K562 (cell line): ENCODE measurements at regions not wholly inside any gene's neighbourhood (a gene's known extent, or its start where the extent isn't known, plus 50 kb on each side); places are given as distances from the start of the nearest gene placed in this dataset.

ENCODE experiments used
- ATAC-seq: fragments of 200-7000 bp; cut with Tn5 transposase; 3 replicates; pipeline ENCODE4 v1.9.1; 2020; ENCODE audit warnings: moderate library complexity
- BruUV-seq: library from RNA; stranded (reverse); fragments of 400-500 nt; replicated peaks from 2 replicates; lab custom pipeline; 2021; lab: Mats Ljungman, UMichigan
- CTCF ChIA-PET: fragments of 300-600 bp; formaldehyde crosslinking; extraction: SDS; loops from one replicate; lab custom pipeline; 2021; ENCODE audit warnings: low intra/inter-chr PET ratio; lab: Yijun Ruan, JAX
- POLR2A ChIA-PET: fragments of 300-600, 350-650 bp; sonication (Branson Sonifier 250); formaldehyde crosslinking; extraction: SDS; loops from one replicate; lab custom pipeline; 2021; ENCODE audit warnings: antibody characterized with exemption, inconsistent platforms; lab: Yijun Ruan, JAX
- DNase-seq, 4 experiments: peaks; one replicate each; pipeline versions ENCODE4 v3.0.0 to v3.0.0-alpha.2; 2011 to 2018; ENCODE audit warnings: low spot score in 3 of 4, mixed read lengths in 3 of 4; ENCODE audit errors: extremely low read depth in 1 of 4
- FAIRE-seq: peaks from 2 replicates; lab custom pipeline; 2011; peaks lifted over from hg19 to GRCh38; lab: Jason Lieb, UNC
- H2AFZ ChIP-seq: 2 replicates; pipeline ENCODE4 v1.6.0; 2011; ENCODE audit warnings: low read depth, low read length, control low read depth, inconsistent platforms
- H3K27ac ChIP-seq: fragments of 200-600 bp; 3 replicates; pipeline ENCODE4 v1.8.0; 2011; ENCODE audit warnings: low read depth, mild to moderate bottlenecking, control low read depth, inconsistent platforms, low read length, moderate library complexity, mixed read lengths; ENCODE audit errors: extremely low read depth
- H3K27me3 ChIP-seq, 2 experiments: fragments of 300-600 bp in 1 of 2; 2 replicates in 1 of 2; 3 replicates in 1 of 2; pipeline versions ENCODE4 v1.6.0 to v1.8.0; 2011; ENCODE audit warnings: inconsistent platforms in 2 of 2, low read length in 2 of 2, mild to moderate bottlenecking in 1 of 2, mixed read lengths in 1 of 2, moderate library complexity in 1 of 2; ENCODE audit not compliant: control insufficient read depth in 2 of 2, insufficient read depth in 2 of 2
- H3K36me3 ChIP-seq: fragments of 300-600 bp; 3 replicates; pipeline ENCODE4 v1.8.0; 2011; ENCODE audit warnings: mild to moderate bottlenecking, low read length, inconsistent platforms; ENCODE audit not compliant: control insufficient read depth, insufficient read depth
- H3K4me1 ChIP-seq, 2 experiments: fragments of 200-600 bp in 1 of 2; replicated peaks in 1 of 2; 2 replicates in 1 of 2; 3 replicates in 1 of 2; pipeline versions ENCODE4 v1.5.1 to v1.8.0; 2011; ENCODE audit warnings: inconsistent platforms in 2 of 2, low read length in 2 of 2, mild to moderate bottlenecking in 1 of 2, mixed read lengths in 1 of 2, moderate library complexity in 1 of 2; ENCODE audit not compliant: control insufficient read depth in 2 of 2, insufficient read depth in 2 of 2
- H3K4me2 ChIP-seq: 2 replicates; pipeline ENCODE4 v1.6.1; 2011; ENCODE audit warnings: low read length, control low read depth, inconsistent platforms, mixed read lengths; ENCODE audit not compliant: insufficient read depth
- H3K4me3 ChIP-seq: fragments of 200-600 bp; sonication (generic), shearing (Covaris generic); 2 replicates; pipeline ENCODE4 v1.5.1; 2016; ENCODE audit warnings: control low read depth, inconsistent platforms
- H3K79me2 ChIP-seq: fragments of 200-600 bp; 3 replicates; pipeline ENCODE4 v1.8.0; 2011; ENCODE audit warnings: low read length, inconsistent platforms; ENCODE audit not compliant: control insufficient read depth, insufficient read depth
- H3K9ac ChIP-seq, 2 experiments: 2 replicates each; pipeline versions ENCODE4 v1.6.0 to v1.6.1; 2011; ENCODE audit warnings: low read depth in 2 of 2, low read length in 2 of 2, control low read depth in 1 of 2, inconsistent platforms in 1 of 2, mild to moderate bottlenecking in 1 of 2, mixed read lengths in 1 of 2; ENCODE audit not compliant: insufficient read depth in 1 of 2
- H3K9me1 ChIP-seq: one replicate; pipeline ENCODE4 v1.6.0; 2011; ENCODE audit warnings: inconsistent platforms, mild to moderate bottlenecking, low read length, moderate library complexity; ENCODE audit not compliant: control insufficient read depth, insufficient read depth
- H3K9me3 ChIP-seq: replicated peaks from 2 replicates; pipeline ENCODE4 v1.5.1; 2011; ENCODE audit warnings: low read depth, low read length, inconsistent platforms; ENCODE audit not compliant: control insufficient read depth, insufficient read depth
- H4K20me1 ChIP-seq: replicated peaks from 2 replicates; pipeline ENCODE4 v1.6.1; 2011; ENCODE audit warnings: low read length, inconsistent platforms, mixed read lengths; ENCODE audit not compliant: control insufficient read depth, insufficient read depth
- ELF2 ChIP-seq: fragments of 250-450 bp; sonication (Bioruptor Pico); IDR thresholded peaks from 2 replicates; pipeline ENCODE4 v1.5.0; 2021; ENCODE audit warnings: mild to moderate bottlenecking
- MCM7 ChIP-seq, 2 experiments: fragments of 450-650 bp; IDR thresholded peaks; 2 replicates each; pipeline ENCODE4 v1.6.1; 2016 to 2018
- SMAD1 ChIP-seq: fragments of 150-350 bp; IDR thresholded peaks from 2 replicates; pipeline ENCODE4 v1.6.1; 2014; ENCODE audit warnings: low read length, low read depth; ENCODE audit not compliant: partially characterized antibody
- TCF7L2 ChIP-seq: fragments of 150-350 bp; IDR thresholded peaks from 2 replicates; pipeline ENCODE4 v1.6.1; 2016; ENCODE audit warnings: low read depth, mild to moderate bottlenecking, low read length, moderate library complexity
- ZNF324 ChIP-seq: fragments of 250-450 bp; sonication (Bioruptor Pico); IDR thresholded peaks from 2 replicates; pipeline ENCODE4 v1.4.0; 2020; ENCODE audit warnings: mild to moderate bottlenecking
- ZNF764 ChIP-seq: fragments of 250-450 bp; sonication (Bioruptor Pico); IDR thresholded peaks from 2 replicates; pipeline ENCODE4 v1.4.0; 2020; ENCODE audit warnings: low read depth, mild to moderate bottlenecking, moderate library complexity
- WGBS: fragments of 100-300 bp; shearing (Covaris generic); methylation state at CpG from one replicate; pipeline ENCODE4 v1.1.6; 2016; ENCODE audit warnings: low coverage, mixed read lengths; ENCODE audit not compliant: insufficient coverage; ENCODE audit errors: missing lambda C conversion rate; 5-methylcytosine and 5-hydroxymethylcytosine counted together
- in situ Hi-C: fragments of 300-500 bp; cut with MboI; formaldehyde crosslinking; loops from 4 replicates; pipeline ENCODE4 v1.15.0; 2018; ENCODE audit warnings: inconsistent platforms, mixed read lengths
- intact Hi-C: fragments of 100-400 bp; cut with micrococcal nuclease; formaldehyde crosslinking; loops from 2 replicates; pipeline ENCODE4 v1.14.2; 2022
- TF ChIP-seq, protein P1 (sequence below): sonication (generic); formaldehyde crosslinking; IDR thresholded peaks from 2 replicates; pipeline ENCODE4 v1.8.0; 2022; ENCODE audit warnings: missing genetic modification reagents, mild to moderate bottlenecking, borderline replicate concordance
- TF ChIP-seq, protein P2 (sequence below): fragments of 450-650 bp; IDR thresholded peaks from 2 replicates; pipeline ENCODE4 v1.6.1; 2016; ENCODE audit warnings: antibody characterized with exemption

DNA sequence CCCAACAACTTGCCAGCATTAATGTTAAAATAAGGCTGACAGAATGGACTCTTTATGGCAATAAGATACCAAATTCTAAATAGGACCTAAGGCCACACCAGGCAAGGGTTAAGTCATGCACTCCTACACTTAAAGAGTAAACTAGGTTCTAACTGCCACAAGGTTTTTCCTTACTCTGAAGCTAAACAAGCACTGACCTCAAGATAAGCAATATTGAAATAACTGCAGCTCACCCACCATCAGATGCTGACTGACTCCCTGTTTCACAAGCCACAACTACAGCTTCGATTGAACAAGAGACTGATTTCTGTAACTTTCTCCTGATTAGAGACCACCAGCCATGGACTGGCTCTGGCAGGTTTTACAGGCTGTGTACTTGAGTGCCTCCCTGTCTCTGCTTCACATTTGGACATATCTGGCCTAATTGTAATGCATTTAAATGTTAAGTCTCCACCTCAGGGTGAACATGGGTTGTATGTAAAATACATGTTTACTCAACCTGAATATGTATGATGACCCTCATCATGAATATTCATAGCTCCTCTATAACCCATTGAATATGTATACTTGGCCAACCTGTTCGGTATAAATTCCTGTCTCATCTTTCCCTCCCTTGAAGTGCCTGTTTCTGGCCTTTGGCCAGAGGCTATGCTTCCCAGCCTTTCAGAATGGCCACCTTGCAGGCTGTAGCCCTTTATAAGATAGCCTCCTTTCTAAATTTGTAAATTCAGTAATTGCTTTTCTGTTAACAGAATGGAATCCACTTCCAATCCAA, 70.5 kb upstream of the DAAM1 start (continued):
- TF ChIP-seq, protein P1, sequence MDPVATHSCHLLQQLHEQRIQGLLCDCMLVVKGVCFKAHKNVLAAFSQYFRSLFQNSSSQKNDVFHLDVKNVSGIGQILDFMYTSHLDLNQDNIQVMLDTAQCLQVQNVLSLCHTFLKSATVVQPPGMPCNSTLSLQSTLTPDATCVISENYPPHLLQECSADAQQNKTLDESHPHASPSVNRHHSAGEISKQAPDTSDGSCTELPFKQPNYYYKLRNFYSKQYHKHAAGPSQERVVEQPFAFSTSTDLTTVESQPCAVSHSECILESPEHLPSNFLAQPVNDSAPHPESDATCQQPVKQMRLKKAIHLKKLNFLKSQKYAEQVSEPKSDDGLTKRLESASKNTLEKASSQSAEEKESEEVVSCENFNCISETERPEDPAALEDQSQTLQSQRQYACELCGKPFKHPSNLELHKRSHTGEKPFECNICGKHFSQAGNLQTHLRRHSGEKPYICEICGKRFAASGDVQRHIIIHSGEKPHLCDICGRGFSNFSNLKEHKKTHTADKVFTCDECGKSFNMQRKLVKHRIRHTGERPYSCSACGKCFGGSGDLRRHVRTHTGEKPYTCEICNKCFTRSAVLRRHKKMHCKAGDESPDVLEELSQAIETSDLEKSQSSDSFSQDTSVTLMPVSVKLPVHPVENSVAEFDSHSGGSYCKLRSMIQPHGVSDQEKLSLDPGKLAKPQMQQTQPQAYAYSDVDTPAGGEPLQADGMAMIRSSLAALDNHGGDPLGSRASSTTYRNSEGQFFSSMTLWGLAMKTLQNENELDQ (CRISPR knock-in tag): no peak
- TF ChIP-seq ELF2: no peak
- TF ChIP-seq, protein P2, sequence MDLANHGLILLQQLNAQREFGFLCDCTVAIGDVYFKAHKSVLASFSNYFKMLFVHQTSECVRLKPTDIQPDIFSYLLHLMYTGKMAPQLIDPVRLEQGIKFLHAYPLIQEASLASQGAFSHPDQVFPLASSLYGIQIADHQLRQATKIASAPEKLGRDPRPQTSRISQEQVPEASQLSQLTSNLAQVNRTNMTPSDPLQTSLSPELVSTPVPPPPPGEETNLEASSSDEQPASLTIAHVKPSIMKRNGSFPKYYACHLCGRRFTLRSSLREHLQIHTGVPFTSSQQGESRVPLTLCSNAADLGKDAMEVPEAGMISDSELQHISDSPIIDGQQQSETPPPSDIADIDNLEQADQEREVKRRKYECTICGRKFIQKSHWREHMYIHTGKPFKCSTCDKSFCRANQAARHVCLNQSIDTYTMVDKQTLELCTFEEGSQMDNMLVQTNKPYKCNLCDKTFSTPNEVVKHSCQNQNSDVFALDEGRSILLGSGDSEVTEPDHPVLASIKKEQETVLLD: no peak

DNA sequence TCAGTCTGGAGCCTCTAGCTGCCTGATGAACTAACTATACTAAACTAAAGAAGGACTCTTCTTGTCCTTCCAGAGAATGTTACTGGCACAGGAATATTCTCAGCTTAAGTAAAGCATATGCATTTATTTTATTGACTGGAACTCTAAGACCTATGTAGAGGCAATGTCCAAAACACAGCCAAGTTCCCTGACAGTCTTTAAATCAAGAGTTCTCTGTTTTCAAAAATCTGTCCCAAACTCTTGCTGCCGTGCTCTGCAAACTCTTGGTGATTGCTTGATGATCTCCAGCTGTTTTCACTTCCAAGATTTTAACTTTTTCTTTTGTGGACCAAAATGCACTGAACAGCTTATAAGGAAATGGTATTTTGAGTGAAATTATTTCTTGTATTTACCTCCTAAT, 67.5 kb upstream of the DAAM1 start:
- no peaks in the 10 kb centered on the region for H3K4me1 ChIP-seq
- in situ Hi-C loops: loop anchor here (10.0 kb wide), 1 partner anchor 454 kb away; the partner anchor contains the start of gene CCDC175

More for the DNA sequence above, 67.5 kb upstream of the DAAM1 start:
- Histone ChIP-seq H3K9ac (no peak overlapping the region), H3K36me3 (no peaks in the 10 kb centered on the region), H3K79me2 (no peaks in the 10 kb centered on the region), H3K9me1 (no peaks in the 10 kb centered on the region), H3K4me2 (no peak overlapping the region), H3K4me3 (no peak overlapping the region), H4K20me1 (no peaks in the 10 kb centered on the region), H3K27ac (no peak overlapping the region), H3K9me3 (no peaks in the 10 kb centered on the region), H2AFZ (no peak overlapping the region), H3K27me3 (no peaks in the 10 kb centered on the region)
- TF ChIP-seq TCF7L2 (no peak), SMAD1 (no peak), ZNF324 (CRISPR knock-in tag) (no peak), MCM7 (IDR thresholded peaks at IDR 0.05) (no peak), ZNF764 (CRISPR knock-in tag) (no peak)
- ATAC-seq (no peak), FAIRE-seq (no peak), DNase-seq (no peak)
- no CpG with 5 or more reads among the region's 1 CpG for WGBS
- intact Hi-C loops: loop anchor here (5.0 to 10.0 kb wide), 3 partner anchors 479 to 774 kb away; no protein-coding TSS in a partner anchor
- no TSS peak for BruUV-seq
- POLR2A ChIA-PET: no interaction called here
- CTCF ChIA-PET: no interaction called here
